Panc1 (cell line): ENCODE measurements at regions not wholly inside any gene's neighbourhood (a gene's known extent, or its start where the extent isn't known, plus 50 kb on each side); places are given as distances from the start of the nearest gene placed in this dataset.

Source experiments
- POLR2AphosphoS5 ChIP-seq: IDR thresholded peaks from 2 replicates; pipeline ENCODE4 v1.6.1; 2012; ENCODE audit warnings: mild to moderate bottlenecking, low read depth, low read length, moderate library complexity
- REST ChIP-seq, 2 experiments: IDR thresholded peaks; 2 replicates each; pipeline ENCODE4 v1.6.1; 2011 to 2012; ENCODE audit warnings: low read depth in 2 of 2, control low read depth in 1 of 2, low read length in 1 of 2, mild to moderate bottlenecking in 1 of 2, moderate library complexity in 1 of 2; ENCODE audit not compliant: insufficient read depth in 1 of 2

- no peak for TF ChIP-seq REST (IDR thresholded peaks at IDR 0.05; ENCODE audit: insufficient read depth in 1 of 2, low read depth in 2 of 2, low read length in 1 of 2)
- no peak for TF ChIP-seq POLR2AphosphoS5
These were observed 2070.4 kb upstream of the CELF4 start for GRCh38 chr18:39635966-39636365.
